Coronary artery (tissue), 2 donors: ENCODE measurements at regions not wholly inside any gene's neighbourhood (a gene's known extent, or its start where the extent isn't known, plus 50 kb on each side); places are given as distances from the start of the nearest gene placed in this dataset.
A peak's percentile ranks its signal among the peaks of the same experiment; 100 is the strongest.

Experiments used
- DNase-seq: peaks from one replicate; pipeline ENCODE4 v3.0.0-alpha.2; 2017; ENCODE audit warnings: low spot score
- H3K27ac ChIP-seq, 2 donors: fragments of 200-600 bp; sonication (generic); one replicate each; pipeline ENCODE4 v1.5.1; 2016 to 2019
- H3K4me3 ChIP-seq: fragments of 200-600 bp; sonication (generic); 2 replicates; pipeline ENCODE4 v1.5.1; 2016; ENCODE audit warnings: mild to moderate bottlenecking, moderate library complexity
- TF ChIP-seq, protein P1 (sequence below): fragments of 200-600 bp; sonication (generic); IDR thresholded peaks from one replicate; pipeline ENCODE4 v1.5.1; 2019; ENCODE audit warnings: antibody characterized with exemption

DNA sequence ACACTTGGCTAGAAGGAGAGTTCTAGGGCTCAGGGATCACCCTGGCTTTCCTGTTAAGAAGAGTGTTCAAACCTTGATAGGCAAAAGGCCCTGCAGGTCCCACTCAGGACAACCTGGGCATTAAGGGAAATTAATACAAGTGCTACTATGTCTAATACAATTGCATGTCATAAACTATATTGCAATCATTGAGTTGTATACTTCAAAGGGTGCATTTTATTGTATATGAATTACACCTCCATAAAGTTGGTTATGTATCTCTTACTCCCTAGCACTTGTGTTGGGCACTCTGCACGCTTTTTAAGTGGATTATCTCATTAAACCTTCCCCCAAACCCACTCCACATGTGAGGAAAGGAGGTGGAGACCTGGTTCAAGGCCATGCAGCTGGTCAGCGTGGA is 172.1 kb upstream of the GLI2 start:
- TF ChIP-seq, protein P1, sequence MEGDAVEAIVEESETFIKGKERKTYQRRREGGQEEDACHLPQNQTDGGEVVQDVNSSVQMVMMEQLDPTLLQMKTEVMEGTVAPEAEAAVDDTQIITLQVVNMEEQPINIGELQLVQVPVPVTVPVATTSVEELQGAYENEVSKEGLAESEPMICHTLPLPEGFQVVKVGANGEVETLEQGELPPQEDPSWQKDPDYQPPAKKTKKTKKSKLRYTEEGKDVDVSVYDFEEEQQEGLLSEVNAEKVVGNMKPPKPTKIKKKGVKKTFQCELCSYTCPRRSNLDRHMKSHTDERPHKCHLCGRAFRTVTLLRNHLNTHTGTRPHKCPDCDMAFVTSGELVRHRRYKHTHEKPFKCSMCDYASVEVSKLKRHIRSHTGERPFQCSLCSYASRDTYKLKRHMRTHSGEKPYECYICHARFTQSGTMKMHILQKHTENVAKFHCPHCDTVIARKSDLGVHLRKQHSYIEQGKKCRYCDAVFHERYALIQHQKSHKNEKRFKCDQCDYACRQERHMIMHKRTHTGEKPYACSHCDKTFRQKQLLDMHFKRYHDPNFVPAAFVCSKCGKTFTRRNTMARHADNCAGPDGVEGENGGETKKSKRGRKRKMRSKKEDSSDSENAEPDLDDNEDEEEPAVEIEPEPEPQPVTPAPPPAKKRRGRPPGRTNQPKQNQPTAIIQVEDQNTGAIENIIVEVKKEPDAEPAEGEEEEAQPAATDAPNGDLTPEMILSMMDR = no peak
- no peak for DNase-seq
- Histone ChIP-seq H3K27ac (no peak overlapping the region), H3K4me3 (no peak overlapping the region)

GRCh38 chr2:120564213-120565094 is 171.2 kb upstream of the GLI2 start:
- Histone ChIP-seq H3K4me3 (no peak overlapping the region), H3K27ac (no peak overlapping the region)
- no peak for DNase-seq
- TF ChIP-seq, protein P1 = no peak

DNA sequence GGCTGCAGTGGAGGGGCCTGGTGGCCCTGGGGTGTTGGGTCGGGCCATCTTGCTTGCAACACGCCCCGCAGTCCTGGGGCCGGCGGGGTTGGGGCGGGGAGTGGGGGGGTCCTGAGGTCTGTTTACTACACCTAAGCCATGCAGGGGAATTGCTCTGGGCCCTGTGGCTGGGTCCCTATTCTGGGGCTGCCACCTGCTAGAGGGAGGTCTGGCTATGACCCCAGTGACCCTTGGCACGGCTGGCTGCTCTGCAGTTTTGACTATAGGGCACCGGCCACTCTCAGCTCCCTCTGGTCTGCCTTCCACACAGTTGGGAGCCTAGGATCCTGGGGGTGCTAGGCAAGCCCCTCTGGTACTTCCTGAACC is 170.6 kb upstream of the GLI2 start:
- TF ChIP-seq, protein P1 = no peak
- no peak overlapping the region for H3K27ac ChIP-seq

GRCh38 chr2:120565929-120566328 is 169.7 kb upstream of the GLI2 start:
- H3K27ac ChIP-seq = peak overlapping the region; percentile 57 to 82

More for the DNA sequence above, 170.6 kb upstream of the GLI2 start:
- no peak for DNase-seq
- no peak overlapping the region for H3K4me3 ChIP-seq

DNA sequence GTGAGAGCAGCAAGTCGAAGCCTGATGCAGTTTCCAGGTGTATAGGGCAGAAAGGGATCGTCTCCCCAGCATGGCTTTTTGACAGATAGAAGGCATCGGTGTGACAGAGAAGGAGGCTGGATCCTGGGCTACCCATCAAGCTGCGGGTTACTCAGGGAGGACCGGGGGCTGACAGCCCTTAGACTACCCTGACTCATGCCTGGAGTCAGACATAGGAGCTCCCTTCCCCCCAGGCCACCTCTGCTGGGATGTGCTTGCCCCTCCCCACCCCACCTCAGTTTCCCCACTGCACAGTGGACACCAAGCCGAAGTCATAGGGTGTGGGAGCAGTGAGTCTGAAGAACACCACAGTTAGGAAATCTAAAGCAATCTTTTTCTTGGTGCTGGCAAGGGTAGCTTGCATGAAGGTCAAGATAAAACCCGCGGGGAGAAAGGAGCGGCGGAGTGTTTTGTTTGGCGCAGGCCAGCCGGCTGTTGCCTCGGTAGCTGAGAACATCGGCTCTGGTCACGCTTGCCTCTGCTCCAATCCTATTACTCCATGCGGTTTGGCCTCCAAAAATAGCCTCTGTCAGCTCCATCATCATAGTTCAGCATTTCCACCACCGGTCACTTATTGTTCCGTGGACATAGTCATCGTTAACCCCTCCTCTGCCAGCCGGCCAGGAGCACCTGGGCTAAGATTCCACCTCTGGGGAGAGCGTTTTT is 169.2 kb upstream of the GLI2 start:
- peak; percentile 96 for DNase-seq
- Histone ChIP-seq H3K4me3 (peak overlapping the region; percentile 39), H3K27ac (peak overlapping the region; percentile 57 to 82)
- TF ChIP-seq, protein P1 = no peak

More at GRCh38 chr2:120565929-120566328, 169.7 kb upstream of the GLI2 start:
- TF ChIP-seq, protein P1 = no peak
- no peak overlapping the region for H3K4me3 ChIP-seq
- no peak for DNase-seq

GRCh38 chr2:120567128-120567527 is 168.5 kb upstream of the GLI2 start:
- TF ChIP-seq, protein P1 = no peak
- Histone ChIP-seq H3K4me3 (peak overlapping the region; percentile 3), H3K27ac (peak overlapping the region; percentile 57 to 82)
- DNase-seq = no peak
